Mesendoderm (in vitro differentiated cells): ENCODE measurements at regions not wholly inside any gene's neighbourhood (a gene's known extent, or its start where the extent isn't known, plus 50 kb on each side); places are given as distances from the start of the nearest gene placed in this dataset.
"Not testable (repeated sequence)": the region's sequence is repeated elsewhere in the genome, so short reads cannot be mapped to it uniquely, and the experiment has no call there.

Experiments
- DNase-seq: peaks from one replicate; pipeline ENCODE4 v3.0.0; 2013
- H2AK5ac ChIP-seq: 2 replicates; pipeline ENCODE4 v1.6.1; 2013; ENCODE audit warnings: low read length, inconsistent platforms
- H2BK120ac ChIP-seq: 2 replicates; pipeline ENCODE4 v1.6.1; 2013; ENCODE audit warnings: low read depth, mild to moderate bottlenecking, low read length, moderate library complexity, mixed read lengths
- H2BK15ac ChIP-seq: replicated peaks from 2 replicates; pipeline ENCODE4 v1.6.1; 2013; ENCODE audit warnings: low read depth, mild to moderate bottlenecking, moderate library complexity
- H2BK5ac ChIP-seq: 2 replicates; pipeline ENCODE4 v1.6.1; 2013; ENCODE audit warnings: low read length, inconsistent platforms
- H3K18ac ChIP-seq: 2 replicates; pipeline ENCODE4 v1.6.1; 2013; ENCODE audit warnings: mild to moderate bottlenecking, low read length, mixed read lengths
- H3K23ac ChIP-seq: one replicate; pipeline ENCODE4 v1.6.1; 2013; ENCODE audit warnings: low read length
- H3K27ac ChIP-seq: 2 replicates; pipeline ENCODE4 v1.5.1; 2013; ENCODE audit warnings: low read depth, mild to moderate bottlenecking, inconsistent platforms, low read length, moderate library complexity
- H3K27me3 ChIP-seq: 2 replicates; pipeline ENCODE4 v1.6.1; 2013; ENCODE audit warnings: low read length, control low read depth, mild to moderate bottlenecking, inconsistent platforms; ENCODE audit not compliant: insufficient read depth, poor library complexity
- H3K36me3 ChIP-seq: 2 replicates; pipeline ENCODE4 v1.6.1; 2013; ENCODE audit warnings: low read length, inconsistent platforms; ENCODE audit not compliant: control insufficient read depth, insufficient read depth
- H3K4ac ChIP-seq: one replicate; pipeline ENCODE4 v1.6.1; 2013; ENCODE audit warnings: low read depth, mild to moderate bottlenecking, low read length, moderate library complexity
- H3K4me1 ChIP-seq: 2 replicates; pipeline ENCODE4 v1.6.1; 2013; ENCODE audit warnings: low read depth, low read length, inconsistent platforms; ENCODE audit not compliant: control insufficient read depth
- H3K4me2 ChIP-seq: 2 replicates; pipeline ENCODE4 v1.6.1; 2013; ENCODE audit warnings: low read length
- H3K4me3 ChIP-seq: 2 replicates; pipeline ENCODE4 v1.5.1; 2013; ENCODE audit warnings: mild to moderate bottlenecking, low read length
- H3K56ac ChIP-seq: one replicate; pipeline ENCODE4 v1.6.1; 2013; ENCODE audit warnings: low read length
- H3K79me1 ChIP-seq: 2 replicates; pipeline ENCODE4 v1.6.1; 2013; ENCODE audit warnings: low read length, inconsistent platforms
- H3K79me2 ChIP-seq: 2 replicates; pipeline ENCODE4 v1.6.1; 2013; ENCODE audit warnings: mild to moderate bottlenecking, low read length; ENCODE audit not compliant: control insufficient read depth, insufficient read depth
- H3K9ac ChIP-seq: 2 replicates; pipeline ENCODE4 v1.6.1; 2013; ENCODE audit warnings: low read length, inconsistent platforms
- H4K5ac ChIP-seq: one replicate; pipeline ENCODE4 v1.6.1; 2013; ENCODE audit warnings: low read length
- H4K8ac ChIP-seq: one replicate; pipeline ENCODE4 v1.6.1; 2013; ENCODE audit warnings: low read depth, mild to moderate bottlenecking, control low read depth, low read length, moderate library complexity
- WGBS: extraction: QIAGEN DNeasy Blood & Tissue Kit; methylation state at CpG from one replicate; pipeline ENCODE4 v1.1.7; 2013; ENCODE audit warnings: low lambda C conversion rate, missing lambda C conversion rate; ENCODE audit not compliant: insufficient coverage; ENCODE audit errors: extremely low coverage; 5-methylcytosine and 5-hydroxymethylcytosine counted together

GRCh38 chr6:163701762-163702161 lies 287.2 kb downstream of the QKI start:
- no peak overlapping the region for H3K9ac ChIP-seq
- H3K56ac ChIP-seq: no peak overlapping the region
- no peak overlapping the region for H2AK5ac ChIP-seq
- H3K27me3 ChIP-seq: no peaks in the 10 kb centered on the region
- no peak overlapping the region for H3K4me3 ChIP-seq
- H3K4ac ChIP-seq: no peak overlapping the region
- H3K18ac ChIP-seq: no peak overlapping the region
- H2BK15ac ChIP-seq: no peak overlapping the region
- H2BK5ac ChIP-seq: no peak overlapping the region
- no peaks in the 10 kb centered on the region for H3K79me1 ChIP-seq
- no peak overlapping the region for H2BK120ac ChIP-seq
- H3K27ac ChIP-seq: no peak overlapping the region
- H3K23ac ChIP-seq: no peak overlapping the region
- H4K5ac ChIP-seq: no peak overlapping the region
- no peak for DNase-seq
- no peaks in the 10 kb centered on the region for H3K79me2 ChIP-seq
- no peak overlapping the region for H4K8ac ChIP-seq
- no CpG with 5 or more reads among the region's 4 CpGs for WGBS
- no peak overlapping the region for H3K4me2 ChIP-seq
- no peaks in the 10 kb centered on the region for H3K36me3 ChIP-seq
- H3K4me1 ChIP-seq: no peaks in the 10 kb centered on the region

DNA sequence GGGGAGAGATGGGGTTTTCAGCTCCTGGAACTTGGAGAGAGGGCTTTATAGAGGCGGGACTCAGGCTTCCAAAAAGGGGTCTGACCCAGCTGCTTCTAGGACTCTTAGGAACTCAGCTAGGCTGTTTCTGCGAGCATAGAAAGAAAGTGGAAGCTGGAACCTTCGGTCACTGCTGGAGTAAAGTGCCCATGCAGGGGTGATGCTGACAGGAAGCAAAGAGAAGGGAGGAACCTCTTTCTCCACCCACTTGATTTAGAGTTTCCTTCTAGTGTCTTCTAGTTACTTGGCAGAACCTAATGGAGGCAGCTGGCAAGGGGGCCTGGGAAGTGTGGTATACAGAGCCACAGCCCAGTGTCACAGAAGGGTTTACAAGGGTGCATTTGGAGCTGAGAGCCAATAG lies 283.6 kb downstream of the QKI start:
- Histone ChIP-seq H3K56ac (no peak overlapping the region), H3K4me3 (no peak overlapping the region), H3K4me1 (no peaks in the 10 kb centered on the region), H2BK5ac (no peak overlapping the region), H3K79me1 (no peaks in the 10 kb centered on the region), H3K27me3 (no peaks in the 10 kb centered on the region), H3K4me2 (no peak overlapping the region), H3K27ac (no peak overlapping the region), H3K23ac (no peak overlapping the region), H4K8ac (no peak overlapping the region), H3K9ac (no peak overlapping the region), H3K4ac (no peak overlapping the region), H2BK15ac (no peak overlapping the region), H4K5ac (no peak overlapping the region), H3K18ac (no peak overlapping the region), H2AK5ac (no peak overlapping the region), H2BK120ac (no peak overlapping the region), H3K79me2 (no peaks in the 10 kb centered on the region), H3K36me3 (no peaks in the 10 kb centered on the region)
- WGBS: no CpG with 5 or more reads among the region's 3 CpGs
- DNase-seq: no peak

DNA sequence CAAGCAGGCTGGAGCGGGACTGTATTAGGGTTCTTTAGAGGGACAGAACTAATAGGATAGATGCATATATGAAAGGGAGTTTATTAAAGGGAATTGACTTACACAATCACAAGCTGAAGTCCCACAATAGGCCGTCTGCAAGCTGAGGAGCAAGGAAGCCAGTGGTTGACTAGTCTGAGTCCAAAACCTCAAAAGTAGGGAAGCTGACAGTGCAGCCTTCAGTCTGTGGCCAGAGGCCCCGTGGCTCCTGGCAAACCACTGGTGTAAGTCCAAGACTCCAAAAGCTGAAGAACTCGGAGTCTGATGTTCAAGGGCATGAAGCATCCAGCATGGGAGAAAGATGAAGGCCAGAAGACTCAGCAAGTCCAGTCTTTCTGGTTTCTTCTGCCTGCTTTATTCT lies 281.8 kb downstream of the QKI start:
- H4K5ac ChIP-seq, H3K27me3 ChIP-seq, H2BK120ac ChIP-seq, H3K36me3 ChIP-seq, H3K79me1 ChIP-seq, DNase-seq, H3K18ac ChIP-seq, H3K23ac ChIP-seq, H3K79me2 ChIP-seq, H3K56ac ChIP-seq, H3K9ac ChIP-seq, H3K4ac ChIP-seq, H4K8ac ChIP-seq, H2BK5ac ChIP-seq, H3K4me2 ChIP-seq, H2BK15ac ChIP-seq, H2AK5ac ChIP-seq, H3K4me3 ChIP-seq, H3K4me1 ChIP-seq, H3K27ac ChIP-seq: not testable (repeated sequence)
- no CpG with 5 or more reads among the region's 4 CpGs for whole genome bisulfite sequencing

- Histone ChIP-seq H3K23ac (no peak overlapping the region), H4K8ac (no peak overlapping the region), H2BK5ac (no peak overlapping the region), H3K4ac (no peak overlapping the region), H3K27me3 (no peaks in the 10 kb centered on the region), H2BK15ac (no peak overlapping the region), H2BK120ac (no peak overlapping the region), H3K36me3 (no peaks in the 10 kb centered on the region), H3K4me1 (no peaks in the 10 kb centered on the region), H4K5ac (no peak overlapping the region), H3K4me3 (no peak overlapping the region), H3K9ac (no peak overlapping the region), H3K4me2 (no peak overlapping the region), H3K56ac (no peak overlapping the region), H2AK5ac (no peak overlapping the region), H3K79me2 (no peaks in the 10 kb centered on the region), H3K18ac (no peak overlapping the region), H3K27ac (no peak overlapping the region), H3K79me1 (no peaks in the 10 kb centered on the region)
- no peak for DNase-seq
- WGBS: no CpG with 5 or more reads among the region's 8 CpGs
Measured at GRCh38 chr6:163695414-163695864, 280.9 kb downstream of the QKI start.

DNA sequence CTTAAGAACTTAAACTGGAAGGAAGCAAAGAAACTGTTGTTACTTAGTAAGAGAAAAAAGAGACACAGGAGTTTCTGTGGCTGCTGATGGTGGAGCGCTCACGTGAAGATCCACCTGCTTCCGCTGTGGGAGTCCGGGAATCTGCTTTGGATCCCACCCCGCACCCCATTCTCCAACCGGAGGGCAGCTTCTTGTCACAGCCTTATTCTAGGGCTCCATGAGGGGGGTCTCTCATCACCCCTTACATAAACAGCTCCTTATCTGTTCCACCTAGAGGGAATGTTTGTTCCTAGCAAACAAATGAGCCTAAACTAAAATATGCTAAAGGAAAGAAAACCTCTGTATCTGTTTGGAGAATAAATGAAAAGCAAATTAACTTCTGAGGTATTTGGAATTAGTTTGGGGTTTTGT lies 280.5 kb downstream of the QKI start:
- Histone ChIP-seq H2BK5ac (no peak overlapping the region), H3K27ac (no peak overlapping the region), H2BK120ac (no peak overlapping the region), H3K18ac (no peak overlapping the region), H3K56ac (no peak overlapping the region), H4K8ac (no peak overlapping the region), H3K27me3 (no peaks in the 10 kb centered on the region), H3K79me2 (no peaks in the 10 kb centered on the region), H4K5ac (no peak overlapping the region), H2BK15ac (no peak overlapping the region), H3K36me3 (no peaks in the 10 kb centered on the region), H2AK5ac (no peak overlapping the region), H3K9ac (no peak overlapping the region), H3K4ac (no peak overlapping the region), H3K4me3 (no peak overlapping the region), H3K23ac (no peak overlapping the region), H3K79me1 (no peaks in the 10 kb centered on the region), H3K4me1 (no peaks in the 10 kb centered on the region), H3K4me2 (no peak overlapping the region)
- DNase-seq: no peak
- no CpG with 5 or more reads among the region's 6 CpGs for WGBS

DNA sequence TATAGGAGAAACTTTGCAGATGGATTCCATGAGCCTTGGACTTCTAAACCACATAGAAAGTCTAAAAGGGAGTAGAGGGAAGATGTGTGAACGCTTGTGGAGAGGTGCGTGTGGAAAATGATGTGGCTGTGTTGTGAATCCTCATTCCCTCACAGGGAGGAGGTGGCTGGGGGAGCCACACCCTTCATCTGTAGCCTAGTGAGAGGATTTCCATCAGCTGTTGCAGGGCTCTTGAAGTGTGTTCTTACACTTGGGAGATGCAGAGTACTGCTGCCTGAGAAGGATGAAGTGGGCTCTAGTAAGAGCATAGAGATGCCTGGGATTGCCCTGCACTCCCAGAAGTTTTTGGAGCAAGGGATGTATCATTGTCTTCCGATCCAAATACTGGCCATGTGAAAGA lies 279.6 kb downstream of the QKI start:
- H3K27ac ChIP-seq: no peak overlapping the region
- no peak for DNase-seq
- no peaks in the 10 kb centered on the region for H3K36me3 ChIP-seq
- H3K79me2 ChIP-seq: no peaks in the 10 kb centered on the region
- no peak overlapping the region for H3K56ac ChIP-seq
- H2BK5ac ChIP-seq: no peak overlapping the region
- H4K5ac ChIP-seq: no peak overlapping the region
- WGBS: no CpG with 5 or more reads among the region's 3 CpGs
- H3K23ac ChIP-seq: no peak overlapping the region
- no peak overlapping the region for H3K4me2 ChIP-seq
- no peak overlapping the region for H3K4ac ChIP-seq
- no peaks in the 10 kb centered on the region for H3K4me1 ChIP-seq
- no peak overlapping the region for H3K9ac ChIP-seq
- no peaks in the 10 kb centered on the region for H3K79me1 ChIP-seq
- no peak overlapping the region for H4K8ac ChIP-seq
- H3K18ac ChIP-seq: no peak overlapping the region
- H3K4me3 ChIP-seq: no peak overlapping the region
- no peaks in the 10 kb centered on the region for H3K27me3 ChIP-seq
- no peak overlapping the region for H2BK120ac ChIP-seq
- H2BK15ac ChIP-seq: no peak overlapping the region
- H2AK5ac ChIP-seq: no peak overlapping the region
